Loucy (cell line): ENCODE measurements at regions not wholly inside any gene's neighbourhood (a gene's known extent, or its start where the extent isn't known, plus 50 kb on each side); places are given as distances from the start of the nearest gene placed in this dataset.

Experiments
- H2AFZ ChIP-seq: fragments of 200-600 bp; sonication (generic); 2 replicates; pipeline ENCODE4 v1.6.0; 2016; ENCODE audit warnings: antibody characterized with exemption, mild to moderate bottlenecking, low read length, moderate library complexity
- H3F3A ChIP-seq: fragments of 200-600 bp; 2 replicates; pipeline ENCODE4 v1.6.0; 2016; ENCODE audit warnings: antibody characterized with exemption, low read depth, mild to moderate bottlenecking
- H3K27me3 ChIP-seq: fragments of 200-600 bp; sonication (generic); 2 replicates; pipeline ENCODE4 v1.6.1; 2014; ENCODE audit warnings: low read length, mild to moderate bottlenecking; ENCODE audit not compliant: insufficient read depth, poor library complexity, severe bottlenecking
- H3K36me3 ChIP-seq: fragments of 200-600 bp; sonication (generic); 2 replicates; pipeline ENCODE4 v1.6.1; 2016; ENCODE audit warnings: low read length; ENCODE audit not compliant: insufficient read depth
- H3K4me1 ChIP-seq: fragments of 200-600 bp; sonication (generic); 2 replicates; pipeline ENCODE4 v1.5.1; 2014; ENCODE audit warnings: low read length, mild to moderate bottlenecking; ENCODE audit not compliant: insufficient read depth, poor library complexity, severe bottlenecking
- H3K4me2 ChIP-seq: fragments of 200-600 bp; sonication (generic); 2 replicates; pipeline ENCODE4 v1.6.0; 2014; ENCODE audit warnings: antibody characterized with exemption, low read length, low read depth, mild to moderate bottlenecking; ENCODE audit not compliant: poor library complexity, severe bottlenecking
- H3K4me3 ChIP-seq: fragments of 200-600 bp; sonication (generic); 2 replicates; pipeline ENCODE4 v1.5.1; 2014; ENCODE audit warnings: low read length, mild to moderate bottlenecking, mixed read lengths; ENCODE audit not compliant: poor library complexity, severe bottlenecking
- H3K79me2 ChIP-seq: fragments of 200-600 bp; sonication (generic); 2 replicates; pipeline ENCODE4 v1.6.1; 2014; ENCODE audit warnings: low read length; ENCODE audit not compliant: insufficient read depth
- H3K9ac ChIP-seq: fragments of 200-600 bp; sonication (generic); 2 replicates; pipeline ENCODE4 v1.6.0; 2014; ENCODE audit warnings: mild to moderate bottlenecking, low read depth, low read length, moderate library complexity; ENCODE audit not compliant: poor library complexity, severe bottlenecking
- H3K9me2 ChIP-seq: fragments of 200-600 bp; sonication (generic); replicated peaks from 2 replicates; pipeline ENCODE4 v1.6.1; 2016; ENCODE audit warnings: low read depth, low read length, mixed read lengths
- H3K9me3 ChIP-seq: fragments of 200-600 bp; sonication (generic); 2 replicates; pipeline ENCODE4 v1.6.1; 2014; ENCODE audit warnings: mild to moderate bottlenecking, antibody characterized with exemption, low read length, low read depth; ENCODE audit not compliant: insufficient read depth
- H4K20me1 ChIP-seq: fragments of 200-600 bp; sonication (generic); 2 replicates; pipeline ENCODE4 v1.6.0; 2014; ENCODE audit warnings: antibody characterized with exemption, low read length, mild to moderate bottlenecking; ENCODE audit not compliant: insufficient read depth, poor library complexity, severe bottlenecking
- EZH2phosphoT487 ChIP-seq: fragments of 200-600 bp; IDR thresholded peaks from 2 replicates; pipeline ENCODE4 v1.6.1; 2018; ENCODE audit warnings: antibody characterized with exemption, mild to moderate bottlenecking, moderate library complexity, borderline replicate concordance
- TF ChIP-seq, protein P1 (sequence below): fragments of 200-600 bp; sonication (generic); conservative IDR thresholded peaks from 2 replicates; pipeline ENCODE4 v1.5.1; 2014; ENCODE audit warnings: mild to moderate bottlenecking, antibody characterized with exemption, low read length

GRCh38 chr5:67617051-67617450, 420.5 kb upstream of the CD180 start:
- H3K4me3 ChIP-seq = no peak overlapping the region
- H3F3A ChIP-seq = no peaks in the 10 kb centered on the region
- TF ChIP-seq, protein P1, sequence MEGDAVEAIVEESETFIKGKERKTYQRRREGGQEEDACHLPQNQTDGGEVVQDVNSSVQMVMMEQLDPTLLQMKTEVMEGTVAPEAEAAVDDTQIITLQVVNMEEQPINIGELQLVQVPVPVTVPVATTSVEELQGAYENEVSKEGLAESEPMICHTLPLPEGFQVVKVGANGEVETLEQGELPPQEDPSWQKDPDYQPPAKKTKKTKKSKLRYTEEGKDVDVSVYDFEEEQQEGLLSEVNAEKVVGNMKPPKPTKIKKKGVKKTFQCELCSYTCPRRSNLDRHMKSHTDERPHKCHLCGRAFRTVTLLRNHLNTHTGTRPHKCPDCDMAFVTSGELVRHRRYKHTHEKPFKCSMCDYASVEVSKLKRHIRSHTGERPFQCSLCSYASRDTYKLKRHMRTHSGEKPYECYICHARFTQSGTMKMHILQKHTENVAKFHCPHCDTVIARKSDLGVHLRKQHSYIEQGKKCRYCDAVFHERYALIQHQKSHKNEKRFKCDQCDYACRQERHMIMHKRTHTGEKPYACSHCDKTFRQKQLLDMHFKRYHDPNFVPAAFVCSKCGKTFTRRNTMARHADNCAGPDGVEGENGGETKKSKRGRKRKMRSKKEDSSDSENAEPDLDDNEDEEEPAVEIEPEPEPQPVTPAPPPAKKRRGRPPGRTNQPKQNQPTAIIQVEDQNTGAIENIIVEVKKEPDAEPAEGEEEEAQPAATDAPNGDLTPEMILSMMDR = no peak
- TF ChIP-seq EZH2phosphoT487 = no peak
- H3K36me3 ChIP-seq = no peaks in the 10 kb centered on the region
- H3K4me1 ChIP-seq = no peaks in the 10 kb centered on the region
- no peaks in the 10 kb centered on the region for H3K9me2 ChIP-seq
- no peaks in the 10 kb centered on the region for H4K20me1 ChIP-seq
- H3K27me3 ChIP-seq = no peaks in the 10 kb centered on the region
- no peaks in the 10 kb centered on the region for H3K9me3 ChIP-seq
- no peak overlapping the region for H2AFZ ChIP-seq
- no peaks in the 10 kb centered on the region for H3K79me2 ChIP-seq
- no peak overlapping the region for H3K9ac ChIP-seq
- H3K4me2 ChIP-seq = no peak overlapping the region

DNA sequence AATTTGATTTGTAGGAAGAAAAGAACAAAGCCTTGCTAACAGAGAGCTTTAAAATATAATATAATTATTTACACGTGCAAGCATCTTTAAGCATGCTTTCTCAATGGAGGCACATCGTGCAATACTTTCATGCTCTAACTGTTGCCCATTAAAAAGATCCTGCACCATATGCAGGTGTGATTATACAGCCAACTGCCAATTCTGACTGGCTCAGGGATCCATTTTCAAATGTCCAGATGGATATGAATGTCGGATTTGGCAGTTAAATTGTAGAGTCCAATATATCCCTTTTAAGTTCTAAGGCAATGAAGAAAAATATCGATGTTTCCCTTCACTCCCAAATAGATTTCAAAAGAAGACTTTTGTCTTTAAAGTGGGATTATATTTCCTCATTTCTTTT, 416.4 kb upstream of the CD180 start:
- no peaks in the 10 kb centered on the region for H3K4me1 ChIP-seq
- H4K20me1 ChIP-seq = no peaks in the 10 kb centered on the region
- H3K79me2 ChIP-seq = no peaks in the 10 kb centered on the region
- no peaks in the 10 kb centered on the region for H3K9me3 ChIP-seq
- H3K27me3 ChIP-seq = no peaks in the 10 kb centered on the region
- H3K4me3 ChIP-seq = no peak overlapping the region
- TF ChIP-seq, protein P1 = no peak
- no peak for TF ChIP-seq EZH2phosphoT487
- H3K4me2 ChIP-seq = no peak overlapping the region
- no peak overlapping the region; the same call in 1 of the 2 replicates for H2AFZ ChIP-seq
- H3K36me3 ChIP-seq = no peaks in the 10 kb centered on the region
- H3K9ac ChIP-seq = no peak overlapping the region
- no peaks in the 10 kb centered on the region for H3F3A ChIP-seq
- no peaks in the 10 kb centered on the region for H3K9me2 ChIP-seq

DNA sequence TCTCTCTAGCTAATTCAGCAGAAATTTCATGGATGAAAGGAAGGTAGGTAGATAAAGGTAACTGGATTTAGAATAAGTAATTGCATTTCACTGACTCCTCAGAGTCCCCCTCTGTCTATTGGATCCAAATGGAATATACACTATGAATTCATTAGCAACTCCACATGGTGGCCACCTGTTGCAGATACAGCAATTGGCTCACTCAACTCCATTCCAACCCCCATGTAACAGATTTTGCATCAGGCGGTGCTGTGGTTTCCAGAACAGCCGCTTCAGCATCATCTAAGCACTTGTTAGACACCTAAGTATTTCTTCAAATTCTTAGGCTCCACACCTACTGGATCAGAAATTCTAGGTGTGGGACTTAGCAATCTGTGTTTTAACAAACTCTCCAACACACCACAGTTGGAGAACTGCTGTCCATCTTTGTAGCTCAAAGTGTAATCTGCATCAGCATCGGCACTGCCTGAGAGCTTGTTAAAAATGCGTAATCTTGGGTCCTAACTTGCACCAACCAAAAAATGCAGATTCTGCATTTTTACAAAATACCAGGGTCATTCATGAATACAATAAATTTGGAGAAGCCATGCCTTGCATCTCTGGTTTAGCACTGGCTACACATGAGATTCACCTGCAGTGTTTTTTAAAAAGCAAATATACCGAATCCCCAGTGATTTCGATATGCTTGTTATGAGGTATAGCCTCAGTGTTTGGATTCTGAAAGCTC, 413.8 kb upstream of the CD180 start:
- Histone ChIP-seq H3K9me3 (no peaks in the 10 kb centered on the region), H3K27me3 (no peaks in the 10 kb centered on the region), H3K36me3 (no peaks in the 10 kb centered on the region), H3K4me2 (no peak overlapping the region), H3K4me3 (no peak overlapping the region), H4K20me1 (no peaks in the 10 kb centered on the region), H3K79me2 (no peaks in the 10 kb centered on the region), H3F3A (no peaks in the 10 kb centered on the region), H3K4me1 (no peaks in the 10 kb centered on the region), H3K9ac (no peak overlapping the region), H3K9me2 (no peaks in the 10 kb centered on the region), H2AFZ (no peak overlapping the region)
- TF ChIP-seq, protein P1 = no peak
- no peak for TF ChIP-seq EZH2phosphoT487
